ENCODE measurements at regions not wholly inside any gene's neighbourhood (a gene's known extent, or its start where the extent isn't known, plus 50 kb on each side); places are given as distances from the start of the nearest gene placed in this dataset.

GRCh38 chr10:113282564-113282963, 270.3 kb upstream of the HABP2 start:
- Histone ChIP-seq H3K36me3 (no peaks in the 10 kb centered on the region), H3K4me3 (no peak overlapping the region), H3K4me1 (ENCODE audit: control insufficient read depth in 1 of 2, low read depth in 2 of 2) (peaks cover 0 to 17% of the 10 kb centered on the region in 2 donors), H3K9me3 (no peaks in the 10 kb centered on the region), H3K27me3 (replicated peaks; ENCODE audit: insufficient read depth) (no peaks in the 10 kb centered on the region), H3K27ac (no peak overlapping the region)
- ATAC-seq (ENCODE audit: insufficient number of reproducible peaks, low FRiP score, low read depth) (no peak), DNase-seq (ENCODE audit: low spot score) (no peak)
- TF ChIP-seq CTCF (IDR thresholded peaks at IDR 0.05): no peak

DNA sequence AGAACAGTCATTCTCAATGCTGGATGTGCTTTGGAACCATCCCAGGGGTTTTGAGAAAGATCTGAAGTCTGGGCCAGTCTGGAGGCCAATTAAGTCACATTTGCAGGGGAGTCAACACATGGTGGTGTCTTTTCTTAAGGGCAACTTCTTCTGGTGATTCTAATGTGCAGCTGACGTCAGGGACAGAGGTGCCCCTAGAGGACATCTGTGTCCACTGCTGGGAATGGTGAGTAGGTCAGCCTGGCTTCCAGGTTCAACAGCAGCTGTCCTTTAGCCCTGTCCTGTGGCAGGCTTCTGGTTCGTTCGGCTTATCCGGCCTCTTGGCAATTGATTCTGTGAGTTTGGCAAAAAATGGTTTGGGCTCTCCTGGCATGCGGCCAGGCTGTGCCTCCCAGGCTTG, 269.7 kb upstream of the HABP2 start:
- TF ChIP-seq CTCF (IDR thresholded peaks at IDR 0.05): no peak
- Histone ChIP-seq H3K27ac (no peak overlapping the region), H3K27me3 (replicated peaks; ENCODE audit: insufficient read depth) (no peaks in the 10 kb centered on the region), H3K4me1 (ENCODE audit: control insufficient read depth in 1 of 2, low read depth in 2 of 2) (peaks cover 0 to 17% of the 10 kb centered on the region in 2 donors), H3K4me3 (no peak overlapping the region), H3K9me3 (no peaks in the 10 kb centered on the region), H3K36me3 (no peaks in the 10 kb centered on the region)
- no peak for ATAC-seq (ENCODE audit: insufficient number of reproducible peaks, low FRiP score, low read depth)
- no peak for DNase-seq (ENCODE audit: low spot score)

- no peak for ATAC-seq (ENCODE audit: insufficient number of reproducible peaks, low FRiP score, low read depth)
- no peaks in the 10 kb centered on the region for H3K36me3 ChIP-seq
- peaks cover 0 to 17% of the 10 kb centered on the region in 2 donors for H3K4me1 ChIP-seq (ENCODE audit: control insufficient read depth in 1 of 2, low read depth in 2 of 2)
- TF ChIP-seq CTCF (IDR thresholded peaks at IDR 0.05): no peak
- no peak for DNase-seq (ENCODE audit: low spot score)
- no peak overlapping the region for H3K27ac ChIP-seq
- H3K9me3 ChIP-seq: no peaks in the 10 kb centered on the region
- no peaks in the 10 kb centered on the region for H3K27me3 ChIP-seq (replicated peaks; ENCODE audit: insufficient read depth)
- no peak overlapping the region for H3K4me3 ChIP-seq
Measured at GRCh38 chr10:113284635-113285034, 268.2 kb upstream of the HABP2 start.

DNA sequence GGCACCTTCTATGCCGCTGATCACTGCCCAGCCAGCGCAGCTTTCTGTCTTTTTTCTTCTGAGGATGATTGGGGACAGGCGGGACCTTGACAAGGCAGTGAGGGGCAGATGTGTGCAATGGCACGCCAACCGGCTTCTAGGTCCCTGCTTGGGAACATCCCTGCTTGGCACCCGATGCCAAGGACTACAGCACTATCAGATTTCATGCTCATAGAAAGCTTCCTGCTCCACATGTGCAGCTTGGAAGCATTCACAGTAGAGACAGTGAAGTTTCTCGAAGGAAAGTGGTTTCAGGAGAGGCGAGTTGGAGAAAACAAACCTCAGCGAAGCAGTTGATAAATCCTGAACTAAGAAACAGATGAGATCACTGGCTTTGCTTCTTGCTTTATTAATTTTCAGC, 267.5 kb upstream of the HABP2 start:
- no peaks in the 10 kb centered on the region for H3K27me3 ChIP-seq (replicated peaks; ENCODE audit: insufficient read depth)
- no peaks in the 10 kb centered on the region for H3K9me3 ChIP-seq
- no peak overlapping the region for H3K4me3 ChIP-seq
- peaks cover 0 to 17% of the 10 kb centered on the region in 2 donors for H3K4me1 ChIP-seq (ENCODE audit: control insufficient read depth in 1 of 2, low read depth in 2 of 2)
- no peak for TF ChIP-seq CTCF (IDR thresholded peaks at IDR 0.05)
- no peak overlapping the region for H3K27ac ChIP-seq
- ATAC-seq (ENCODE audit: insufficient number of reproducible peaks, low FRiP score, low read depth) (no peak), DNase-seq (ENCODE audit: low spot score) (no peak)
- no peaks in the 10 kb centered on the region for H3K36me3 ChIP-seq

DNA sequence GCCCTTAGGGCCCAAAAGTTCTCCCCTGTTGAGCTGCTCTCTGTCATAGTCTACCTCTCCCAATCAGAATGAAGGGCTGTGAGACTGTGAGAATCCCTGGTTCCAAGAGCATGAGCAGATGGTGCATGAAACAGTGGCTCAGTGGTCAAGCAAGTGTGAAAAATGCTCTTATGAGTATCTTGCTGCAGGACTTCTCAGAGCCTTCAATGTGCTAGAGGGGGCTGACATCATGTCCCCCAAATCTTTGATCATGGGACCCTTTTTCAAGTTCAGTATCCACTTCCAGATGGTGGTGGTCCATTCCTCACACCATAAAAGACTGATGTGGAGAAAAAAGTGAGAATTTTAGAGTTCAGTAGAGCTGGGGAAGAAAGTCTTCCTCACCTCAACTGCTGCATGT, 265.3 kb upstream of the HABP2 start:
- no peaks in the 10 kb centered on the region for H3K27me3 ChIP-seq (replicated peaks; ENCODE audit: insufficient read depth)
- H3K36me3 ChIP-seq: no peaks in the 10 kb centered on the region
- H3K4me1 ChIP-seq (ENCODE audit: control insufficient read depth in 1 of 2, low read depth in 2 of 2): peaks cover 0 to 17% of the 10 kb centered on the region in 2 donors
- DNase-seq (ENCODE audit: low spot score) (no peak), ATAC-seq (ENCODE audit: insufficient number of reproducible peaks, low FRiP score, low read depth) (no peak)
- no peak overlapping the region for H3K4me3 ChIP-seq
- no peak overlapping the region for H3K27ac ChIP-seq
- no peaks in the 10 kb centered on the region for H3K9me3 ChIP-seq
- TF ChIP-seq CTCF (IDR thresholded peaks at IDR 0.05): no peak
